ENCODE measurements at regions not wholly inside any gene's neighbourhood (a gene's known extent, or its start where the extent isn't known, plus 50 kb on each side); places are given as distances from the start of the nearest gene placed in this dataset.

- BruUV-seq (replicated peaks) = no TSS peak
- H3K27ac ChIP-seq (ENCODE audit: control insufficient read depth, insufficient read depth) = no peak overlapping the region
- no peaks in the 10 kb centered on the region for H3K27me3 ChIP-seq (replicated peaks in 1 of 2; ENCODE audit: control insufficient read depth in 2 of 2, insufficient read depth in 2 of 2, low read length in 1 of 2)
- ChIA-PET SMC1A (ENCODE audit: uncharacterized antibody, unreplicated experiment) (interaction anchor here (0.7 to 3.7 kb wide), 11 partner anchors 9 to 131 kb away, joined by 3 to 26 read pairs (median 4); no protein-coding TSS in a partner anchor), POLR2A (interaction anchor here (0.6 to 1.8 kb wide), 6 partner anchors 11 to 131 kb away, joined by 3 to 7 read pairs (median 4); no protein-coding TSS in a partner anchor), RAD21 (ENCODE audit: unreplicated experiment) (interaction anchor here (1.1 to 3.1 kb wide), 2 partner anchors 37 to 42 kb away, joined by 3 to 15 read pairs; no protein-coding TSS in a partner anchor), CTCF (interaction anchor here (3.1 kb wide), 1 partner anchor 11 kb away, joined by 11 read pairs; no protein-coding TSS in a partner anchor)
- peaks cover 26% of the 10 kb centered on the region for H3K4me1 ChIP-seq (ENCODE audit: control insufficient read depth, insufficient read depth, low read length)
- no peak for DNase-seq (ENCODE audit: low read depth, low spot score)
- H3K9ac ChIP-seq (ENCODE audit: control insufficient read depth, insufficient read depth, low read length) = no peak overlapping the region
- 79% methylated on average over 6 of the region's 6 CpGs for WGBS (ENCODE audit: insufficient coverage, insufficient replicate concordance, low lambda C conversion rate, missing lambda C conversion rate)
- FAIRE-seq = no peak
- no peaks in the 10 kb centered on the region for H3K36me3 ChIP-seq (ENCODE audit: control insufficient read depth in 2 of 2, insufficient read depth in 2 of 2, low read length in 1 of 2)
- intact Hi-C loops (cut with micrococcal nuclease; ENCODE audit: unreplicated experiment) = no loop called here
- H3K79me2 ChIP-seq (ENCODE audit: control insufficient read depth, insufficient read depth, low read length) = no peaks in the 10 kb centered on the region
- no peak for ATAC-seq
- no peaks in the 10 kb centered on the region for H4K20me1 ChIP-seq (ENCODE audit: control insufficient read depth, insufficient read depth)
- no peak overlapping the region for H2AFZ ChIP-seq (ENCODE audit: control insufficient read depth, low read depth, low read length)
- in situ Hi-C loops (cut with MboI) = no loop called here
- TF ChIP-seq ESRRA (IDR thresholded peaks at IDR 0.05; ENCODE audit: low read length) (no peak), TAF1 (IDR thresholded peaks at IDR 0.05; ENCODE audit: borderline replicate concordance, low read depth, low read length) (no peak), CEBPZ (IDR thresholded peaks at IDR 0.05; ENCODE audit: low read depth, low read length) (no peak), IRF3 (IDR thresholded peaks at IDR 0.05) (no peak), USF2 (IDR thresholded peaks at IDR 0.05; ENCODE audit: borderline replicate concordance, low read depth, low read length) (no peak), FOXK2 (IDR thresholded peaks at IDR 0.05) (no peak), ZBED1 (IDR thresholded peaks at IDR 0.05; ENCODE audit: borderline replicate concordance) (no peak), SIN3A (IDR thresholded peaks at IDR 0.05; ENCODE audit: low read depth, low read length) (no peak)
- peaks cover 2% of the 10 kb centered on the region; the same call in 1 of the 3 replicates for H3K9me3 ChIP-seq (replicated peaks; ENCODE audit: control insufficient read depth, insufficient read depth, low read length)
- H3K4me3 ChIP-seq = no peak overlapping the region
- no peak overlapping the region for H3K4me2 ChIP-seq (ENCODE audit: control insufficient read depth, insufficient read depth)
These were observed 64.6 kb upstream of the BCAR3 start for GRCh38 chr1:93746021-93746812.

Measured in GM12878 (cell line).